NCI-H82 (cell line): ENCODE measurements at regions not wholly inside any gene's neighbourhood (a gene's known extent, or its start where the extent isn't known, plus 50 kb on each side); places are given as distances from the start of the nearest gene placed in this dataset.

Experiments
- DNase-seq: peaks from one replicate; lab custom pipeline; 2025; lab: John Stamatoyannopoulos, UW

DNA sequence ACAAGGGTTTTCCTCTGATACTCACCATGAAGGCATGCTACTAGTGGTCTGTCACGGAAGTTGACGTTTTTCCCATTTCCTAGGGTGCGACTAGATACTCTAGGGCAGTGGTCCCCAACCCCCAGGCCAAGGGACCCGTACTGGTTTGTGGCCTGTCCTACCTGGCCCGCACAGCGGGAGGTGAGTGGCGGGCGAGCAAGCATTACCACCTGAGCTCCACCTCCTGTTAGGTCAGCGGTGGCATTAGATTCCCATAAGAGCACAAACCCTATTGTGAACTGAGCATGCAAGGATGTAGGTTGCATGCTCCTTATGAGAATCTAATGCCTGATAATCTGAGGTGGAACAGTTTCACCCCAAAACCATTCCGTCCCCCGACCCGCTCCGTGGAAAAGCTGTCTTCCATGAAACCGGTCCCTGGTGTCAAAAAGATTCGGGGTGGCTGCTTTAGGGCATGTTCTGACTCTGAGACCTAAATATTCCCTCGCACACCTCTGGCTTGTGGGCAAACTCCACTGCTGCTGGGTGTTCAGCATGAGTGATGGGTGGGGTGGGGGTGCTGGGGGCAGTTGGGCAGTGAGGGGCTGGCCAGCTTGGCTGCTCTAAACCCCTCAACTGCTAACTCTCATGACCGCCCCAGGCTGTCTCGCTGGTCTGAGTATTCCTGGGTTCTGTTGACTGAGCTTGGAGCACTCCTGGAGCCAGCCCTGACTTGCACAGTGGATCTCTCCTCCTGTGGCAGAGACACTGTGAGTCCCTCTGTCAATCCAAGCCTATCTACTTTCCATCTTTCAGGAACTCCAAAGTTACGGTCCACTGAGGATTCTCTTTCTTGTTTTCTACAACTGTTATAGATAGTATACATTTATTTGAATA, 78.3 kb upstream of the NEK6 start:
- DNase-seq, result no peak

DNA sequence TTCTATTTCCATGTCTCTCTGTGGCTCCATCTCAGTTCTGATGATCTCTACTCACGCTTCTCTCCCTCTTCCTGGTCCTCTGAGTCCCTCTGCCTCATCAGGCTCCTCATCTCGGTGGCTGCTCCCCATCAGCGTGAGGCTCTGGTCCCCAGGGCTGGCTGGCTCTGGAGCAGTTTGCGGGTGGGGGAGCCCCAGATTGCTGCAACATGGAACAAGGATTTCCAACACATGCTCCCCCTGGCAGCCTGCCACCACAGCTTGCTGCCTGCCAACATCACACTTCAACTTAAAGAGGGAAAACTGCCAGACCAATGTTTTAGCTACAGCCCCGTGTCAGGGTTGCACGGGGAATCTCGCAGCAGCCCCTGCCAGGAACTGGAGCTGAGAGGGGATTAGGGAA, 77.2 kb upstream of the NEK6 start:
- DNase-seq, result no peak

DNA sequence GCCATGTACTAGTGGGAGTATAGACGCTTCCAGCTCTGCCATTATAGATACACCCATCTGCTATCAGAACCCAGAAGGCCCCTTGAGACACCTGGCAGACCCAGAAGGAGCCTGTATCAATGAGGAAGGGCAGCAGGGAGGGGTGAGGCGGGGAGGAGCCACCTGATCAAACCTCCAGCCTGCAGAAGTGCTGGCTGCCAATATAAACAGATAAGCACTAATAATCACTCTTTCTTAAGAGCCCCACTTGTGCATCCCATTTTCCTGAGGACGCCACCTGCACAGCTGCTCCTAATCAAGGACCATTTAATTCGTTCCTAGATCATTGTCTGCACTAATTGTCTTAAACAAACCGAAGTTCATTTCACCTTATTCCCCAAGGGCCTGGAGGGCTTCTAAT, 75.0 kb upstream of the NEK6 start:
- DNase-seq, result peak; percentile 80

DNA sequence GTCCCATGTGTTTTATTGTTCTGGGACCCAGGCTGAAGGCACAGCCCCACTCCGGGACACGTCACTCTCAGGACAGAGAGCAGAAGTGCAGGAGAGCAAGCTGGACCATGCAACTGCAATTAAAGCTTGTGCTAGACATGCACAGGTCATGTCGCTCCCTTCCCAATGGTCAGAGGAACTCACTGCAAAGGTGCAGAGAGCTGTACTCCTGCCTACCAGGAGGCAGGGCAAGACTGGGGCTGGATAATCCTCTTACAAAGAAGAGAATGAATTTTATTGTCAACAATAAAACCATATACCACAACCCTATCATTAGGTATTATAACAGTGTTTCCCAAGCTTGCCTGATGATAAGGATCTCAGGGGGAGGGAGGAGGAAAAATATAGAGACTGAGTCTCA, 74.0 kb upstream of the NEK6 start:
- peak; percentile 11 for DNase-seq

DNA sequence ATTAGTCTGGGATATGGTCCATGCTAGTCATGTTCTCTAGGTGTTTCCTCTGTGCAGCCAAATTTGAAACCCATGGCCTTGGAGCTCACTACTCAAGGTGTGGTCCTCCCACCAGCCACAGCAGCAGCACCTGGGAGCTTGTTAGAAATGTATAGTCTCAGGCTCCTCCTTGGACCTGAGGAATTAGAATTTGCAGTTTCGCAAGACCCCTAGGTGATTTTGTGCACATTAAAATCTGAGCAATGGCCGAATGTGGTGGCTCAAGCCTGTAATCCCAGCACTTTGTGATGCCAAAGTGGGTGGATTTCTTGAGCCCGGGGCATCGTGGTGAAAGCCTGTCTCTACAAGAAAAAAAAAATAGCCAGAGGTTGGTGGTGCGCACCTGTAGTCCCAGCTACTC, 72.3 kb upstream of the NEK6 start:
- DNase-seq, result no peak

DNA sequence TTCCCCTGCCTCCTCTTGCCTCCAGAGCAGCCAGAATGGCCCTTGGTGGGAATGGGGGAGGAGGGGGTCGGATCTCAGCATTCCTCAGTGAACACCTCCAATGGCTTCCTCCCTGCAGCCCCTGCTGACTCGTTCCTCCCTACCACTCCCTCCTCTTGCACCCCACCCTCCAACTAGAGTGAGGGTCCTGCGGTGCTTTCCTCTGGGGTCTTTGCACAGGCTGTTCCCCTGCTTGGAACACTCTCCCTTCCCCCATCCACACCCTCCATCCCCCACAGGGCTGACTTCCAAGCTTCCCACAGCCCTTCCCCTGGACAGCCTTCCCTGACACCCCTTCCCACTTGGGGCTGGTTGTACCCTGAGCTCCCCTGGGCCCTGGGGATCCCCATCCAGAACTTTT, 70.4 kb upstream of the NEK6 start:
- no peak for DNase-seq

DNA sequence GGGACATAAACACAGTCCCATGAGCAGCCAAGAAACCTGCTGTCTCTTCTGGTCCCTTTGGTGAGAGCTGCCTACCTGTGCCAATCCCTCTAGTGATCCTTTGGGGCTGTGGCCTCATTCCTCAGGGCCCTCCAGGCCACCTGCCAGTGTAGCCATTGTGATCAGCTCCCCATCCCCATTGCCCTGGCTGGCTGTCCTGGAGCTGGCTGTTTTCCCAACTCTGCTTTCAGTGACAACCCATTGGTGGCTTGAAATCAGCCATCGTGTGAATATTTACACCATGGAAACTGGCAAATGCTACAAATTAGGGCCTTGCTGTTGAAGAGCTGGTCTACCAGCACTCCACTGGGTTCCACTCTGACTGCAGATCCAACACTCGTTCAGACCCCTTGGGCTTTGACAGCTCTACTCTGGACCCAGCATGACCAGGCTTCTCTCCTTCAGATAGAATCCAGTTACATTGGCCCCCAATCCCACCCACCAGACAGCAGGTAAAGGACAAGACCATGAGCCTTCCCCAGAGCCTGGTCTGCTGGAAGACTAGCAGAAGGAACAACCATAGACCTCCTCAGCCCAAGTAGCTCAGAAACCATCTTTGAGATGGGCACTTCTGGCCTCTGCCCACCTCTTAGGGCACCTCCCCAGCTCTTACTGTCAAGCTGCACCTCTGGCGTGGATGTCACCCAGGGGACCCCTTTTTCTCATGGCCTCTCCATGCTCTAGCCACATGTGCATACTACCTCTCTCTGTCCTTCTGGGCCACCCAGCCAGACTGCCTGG, 69.2 kb upstream of the NEK6 start:
- no peak for DNase-seq

DNA sequence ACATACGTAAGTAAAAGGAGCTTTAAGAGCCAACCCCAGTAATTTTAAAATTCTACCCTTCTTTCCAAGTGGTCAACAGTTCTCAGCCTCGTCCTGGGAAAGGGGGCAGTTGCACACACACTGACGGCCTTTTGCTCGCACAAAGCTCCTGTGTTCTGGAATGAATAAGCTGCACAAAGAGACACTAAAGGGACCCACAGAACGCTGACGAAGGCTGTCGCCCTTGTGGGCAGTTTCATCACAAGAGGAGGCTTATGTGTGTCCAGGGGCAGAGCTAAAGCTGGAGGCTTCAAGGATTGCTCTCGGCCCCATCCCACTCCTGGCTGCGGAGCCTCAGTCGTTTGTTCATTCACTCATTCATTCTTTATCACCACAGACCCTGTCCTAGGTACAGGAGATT, 67.0 kb upstream of the NEK6 start:
- DNase-seq, result no peak

DNA sequence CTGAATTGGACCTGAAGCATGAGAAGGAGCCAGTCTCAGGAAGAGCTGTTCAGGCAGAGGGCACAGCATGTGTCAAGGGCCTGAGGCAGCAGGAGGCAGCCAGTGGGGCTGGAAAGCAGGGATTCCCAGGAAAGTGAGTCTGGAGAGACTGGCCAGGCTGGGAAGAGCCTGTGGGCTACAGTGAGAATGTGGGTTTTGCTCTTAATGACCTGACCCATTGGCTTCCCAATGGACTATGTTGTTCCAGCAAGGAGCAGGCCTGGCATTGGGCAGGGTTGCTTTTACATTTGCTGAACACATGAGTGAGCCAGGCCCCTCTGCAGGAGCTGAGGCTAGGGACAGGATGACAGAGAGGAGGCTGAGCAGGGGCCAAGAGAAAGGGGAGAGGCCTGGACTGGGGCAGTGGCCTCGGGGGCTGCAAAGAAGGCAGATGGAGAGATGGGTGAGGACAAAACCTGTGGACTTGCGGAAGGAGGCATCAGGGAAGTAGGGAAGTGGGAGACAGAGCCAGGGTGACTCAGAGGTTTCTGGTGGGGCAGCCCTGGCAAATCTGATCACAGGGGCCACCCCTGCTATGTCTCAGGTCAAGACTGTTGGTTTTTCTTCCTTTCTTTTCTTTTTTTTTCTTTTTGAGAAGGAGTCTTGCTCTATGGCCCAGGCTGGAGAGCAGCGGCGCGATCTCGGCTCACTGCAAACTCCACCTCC, 65.9 kb upstream of the NEK6 start:
- no peak for DNase-seq

DNA sequence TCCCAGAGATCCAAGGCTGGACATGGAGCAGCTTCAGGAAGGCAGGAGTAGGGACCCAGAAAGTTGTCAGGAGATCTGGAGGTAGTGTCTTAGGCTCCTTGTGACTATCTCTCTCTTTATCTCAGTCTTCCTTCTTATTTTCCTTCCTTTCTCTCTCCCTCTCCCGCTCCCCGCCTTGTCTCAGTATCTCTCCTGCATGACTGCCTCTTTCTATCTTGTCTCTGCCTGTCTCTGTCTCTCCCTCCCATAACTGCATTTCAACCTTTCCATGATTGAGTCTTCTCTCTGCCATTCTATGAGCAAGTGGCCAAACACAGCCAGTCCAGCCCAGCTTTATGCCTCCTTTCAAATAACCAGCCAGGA, 61.0 kb upstream of the NEK6 start:
- DNase-seq, result no peak

DNA sequence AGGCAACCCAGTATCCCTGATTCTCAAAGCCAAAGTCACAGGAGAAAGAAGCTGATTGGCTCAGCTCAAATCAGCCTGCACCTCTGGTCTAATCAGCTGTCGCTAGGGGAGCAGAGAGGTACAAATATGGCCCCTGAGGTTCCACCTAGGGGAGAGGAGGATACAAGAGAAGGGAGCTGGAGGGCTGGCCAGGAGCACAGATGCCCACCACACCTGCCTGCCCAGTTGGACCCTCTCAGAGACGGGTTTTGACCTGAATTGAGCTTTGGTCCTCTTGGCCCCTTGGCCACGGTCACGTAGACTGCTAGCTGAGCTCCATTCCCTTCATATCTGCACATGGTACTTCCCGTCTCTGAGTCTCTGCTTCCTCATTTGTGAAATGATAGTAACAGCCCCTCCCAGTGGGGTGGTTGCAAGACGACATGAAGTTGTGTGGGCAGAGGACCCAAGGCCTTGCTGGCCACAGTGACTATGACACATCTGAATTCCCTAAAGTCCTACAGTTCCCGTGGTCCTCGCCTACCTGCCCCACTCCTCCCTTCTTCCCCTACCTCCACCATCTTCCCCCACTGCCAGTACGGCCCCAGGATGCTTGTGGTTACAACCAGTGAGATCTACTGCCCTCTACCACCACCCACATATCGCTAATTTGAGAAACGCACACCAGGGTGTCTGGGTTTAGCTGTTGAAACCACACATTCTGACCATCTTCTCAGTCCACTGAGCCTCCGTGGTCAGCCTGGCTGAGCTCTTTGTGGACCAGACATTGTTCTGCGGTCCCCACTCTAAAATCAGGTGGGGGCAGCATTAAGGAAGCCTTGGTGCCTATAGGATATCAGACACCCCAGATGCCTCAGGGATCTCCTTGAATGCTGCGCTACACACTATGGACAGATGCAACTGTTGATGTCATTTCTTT, 60.3 kb upstream of the NEK6 start:
- DNase-seq, result no peak

DNA sequence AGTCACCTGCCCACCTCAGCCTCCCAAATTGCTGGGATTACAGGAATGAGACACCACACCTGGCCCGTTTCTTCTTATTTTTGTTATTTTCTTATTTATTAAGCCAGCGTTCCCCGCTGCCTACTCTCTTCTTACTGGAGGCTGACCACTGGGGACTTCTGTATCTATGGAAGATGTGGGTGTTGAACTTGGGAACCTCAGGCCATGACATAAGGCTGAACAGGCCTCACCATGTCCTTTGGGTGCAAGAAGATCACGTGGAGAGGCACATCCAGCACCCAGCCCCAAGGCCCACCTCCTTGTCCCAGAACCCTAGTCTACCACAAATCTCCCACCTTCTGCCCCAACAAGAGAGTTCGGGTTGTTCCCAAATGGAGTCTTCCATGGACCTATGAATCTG, 59.4 kb upstream of the NEK6 start:
- DNase-seq, result no peak

DNA sequence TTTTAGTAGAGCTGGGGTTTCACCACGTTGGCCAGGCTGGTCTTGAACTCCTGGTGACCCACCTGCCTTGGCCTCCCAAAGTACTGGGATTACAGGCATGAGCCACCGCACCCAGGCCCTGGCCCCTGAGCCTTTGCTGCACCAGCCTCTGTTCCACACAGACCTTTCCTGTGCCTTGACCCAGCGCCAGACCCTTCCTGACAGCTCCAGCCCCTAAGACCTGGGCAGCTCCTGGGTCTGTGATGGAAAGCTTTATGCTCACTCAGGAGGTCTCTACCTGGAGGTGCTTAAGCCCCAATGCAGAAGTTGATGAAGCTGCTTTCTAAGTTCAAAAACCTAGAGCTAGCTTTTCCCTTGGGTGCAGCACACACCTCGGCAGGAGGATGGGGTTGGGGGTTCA, 58.8 kb upstream of the NEK6 start:
- DNase-seq, result no peak

DNA sequence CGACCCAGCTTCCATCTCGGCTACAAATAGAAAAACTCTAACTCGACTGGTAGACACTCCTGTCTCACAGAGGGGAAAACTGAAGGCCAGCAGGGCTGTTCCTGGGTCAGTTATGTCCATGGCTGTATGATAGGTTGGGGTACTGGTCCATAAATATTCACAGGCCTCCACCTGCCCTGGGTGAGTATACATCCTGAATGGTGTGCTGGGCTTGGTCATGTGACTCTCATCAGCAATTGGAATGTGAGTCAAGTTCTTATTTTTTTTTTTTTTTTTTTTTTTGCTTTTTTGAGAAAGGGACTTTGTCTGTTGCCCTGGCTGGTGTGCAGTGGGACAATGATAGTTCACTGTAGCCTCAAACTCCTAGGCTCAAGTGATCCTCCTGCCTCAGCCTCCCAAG, 58.3 kb upstream of the NEK6 start:
- no peak for DNase-seq

DNA sequence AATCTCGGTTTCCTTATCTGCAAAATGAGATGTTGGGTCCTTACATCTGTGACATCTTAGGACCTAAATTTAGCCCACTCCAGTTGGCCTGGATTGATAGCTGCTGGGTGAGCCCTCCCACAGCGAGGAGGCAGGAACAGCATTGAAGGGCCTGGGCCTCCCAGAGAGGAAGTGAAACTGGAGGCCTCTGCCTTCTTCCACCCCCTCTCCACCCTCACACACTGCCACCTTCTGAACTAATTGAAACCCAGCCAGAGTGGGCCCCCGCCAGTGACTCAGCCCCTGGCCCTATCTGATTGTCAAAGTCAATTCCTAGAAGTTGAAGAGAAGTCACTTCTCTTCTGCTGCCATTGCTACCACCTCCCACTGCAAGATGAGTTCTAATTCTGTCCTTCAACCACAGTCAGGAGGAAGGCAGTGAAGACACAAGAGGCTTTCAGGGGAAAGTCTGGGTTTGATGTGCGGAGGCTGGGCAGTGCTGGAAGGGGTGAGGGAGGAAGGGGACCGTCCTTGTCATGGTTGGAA, 55.2 kb upstream of the NEK6 start:
- no peak for DNase-seq

DNA sequence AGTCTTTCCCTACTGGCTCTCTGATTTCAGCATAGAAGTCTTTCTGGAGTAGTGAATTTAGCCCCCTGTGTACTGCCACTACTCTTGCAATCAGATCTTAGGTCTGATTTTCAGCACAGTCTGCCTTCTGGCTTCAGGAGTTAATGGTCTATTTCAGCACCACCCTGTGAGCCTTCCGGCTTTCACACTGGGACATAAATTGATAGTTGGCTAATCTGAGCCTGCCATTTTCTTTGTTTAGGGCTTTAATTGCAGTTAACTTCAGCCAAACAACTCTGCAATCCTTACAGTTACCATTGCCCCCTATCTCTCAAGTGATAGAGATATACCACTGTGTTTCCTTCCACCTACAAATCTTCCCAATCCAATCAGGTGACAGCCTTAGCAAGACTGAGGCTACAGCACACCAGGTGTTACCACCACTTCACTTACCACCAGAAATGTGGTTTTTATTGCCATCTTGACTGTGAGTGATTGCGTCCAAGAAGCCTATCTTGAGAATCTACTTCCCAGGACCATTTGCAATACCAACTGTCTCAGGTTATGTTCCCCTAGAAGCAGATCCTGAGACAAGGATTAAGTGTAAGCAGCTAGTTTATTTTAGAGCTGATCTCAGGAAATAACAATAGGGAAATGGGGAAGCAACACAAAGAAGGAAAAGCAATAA, 51.9 kb upstream of the NEK6 start:
- DNase-seq, result no peak

DNA sequence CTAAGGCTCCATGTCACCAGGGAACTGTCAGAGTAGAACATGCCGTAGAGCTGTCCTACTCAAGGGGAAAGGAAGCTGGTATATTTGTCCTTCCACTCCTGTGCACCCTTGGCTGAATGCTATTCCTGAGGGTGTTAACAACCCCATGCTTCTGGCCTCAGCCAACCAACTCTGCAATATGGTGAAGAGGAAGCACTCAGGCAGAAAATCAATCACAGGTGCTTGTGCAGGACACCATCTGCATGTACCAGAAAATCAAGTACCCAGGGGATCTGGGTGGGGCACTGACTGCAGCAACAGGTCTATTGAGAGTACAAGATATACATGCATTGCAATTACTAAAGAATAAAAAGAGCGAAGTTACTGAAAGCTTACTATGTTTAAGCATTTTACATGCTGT, 51.4 kb upstream of the NEK6 start:
- DNase-seq, result no peak
